ENCODE measurements at regions not wholly inside any gene's neighbourhood (a gene's known extent, or its start where the extent isn't known, plus 50 kb on each side); places are given as distances from the start of the nearest gene placed in this dataset.

DNA sequence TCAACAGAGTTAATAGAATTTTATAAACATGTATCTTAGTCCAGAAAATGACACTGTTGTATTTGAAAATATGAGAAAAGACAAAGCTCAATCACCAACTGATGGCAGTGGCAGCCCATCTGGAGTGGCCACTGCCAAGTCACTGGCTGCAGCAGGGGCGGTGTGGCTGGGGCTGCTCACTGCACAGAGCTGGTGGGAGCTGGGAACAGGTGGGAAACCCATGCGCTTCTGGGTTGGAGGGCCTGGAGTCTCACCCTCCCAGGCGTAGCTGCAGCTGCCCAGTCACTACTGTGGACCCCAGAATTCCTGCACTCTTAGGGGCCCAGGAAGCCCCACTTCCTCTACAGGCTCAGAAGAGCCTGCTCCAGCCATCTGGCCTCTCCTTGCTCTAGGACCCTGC, 251.8 kb upstream of the NDST4 start:
- TF ChIP-seq, protein P1, sequence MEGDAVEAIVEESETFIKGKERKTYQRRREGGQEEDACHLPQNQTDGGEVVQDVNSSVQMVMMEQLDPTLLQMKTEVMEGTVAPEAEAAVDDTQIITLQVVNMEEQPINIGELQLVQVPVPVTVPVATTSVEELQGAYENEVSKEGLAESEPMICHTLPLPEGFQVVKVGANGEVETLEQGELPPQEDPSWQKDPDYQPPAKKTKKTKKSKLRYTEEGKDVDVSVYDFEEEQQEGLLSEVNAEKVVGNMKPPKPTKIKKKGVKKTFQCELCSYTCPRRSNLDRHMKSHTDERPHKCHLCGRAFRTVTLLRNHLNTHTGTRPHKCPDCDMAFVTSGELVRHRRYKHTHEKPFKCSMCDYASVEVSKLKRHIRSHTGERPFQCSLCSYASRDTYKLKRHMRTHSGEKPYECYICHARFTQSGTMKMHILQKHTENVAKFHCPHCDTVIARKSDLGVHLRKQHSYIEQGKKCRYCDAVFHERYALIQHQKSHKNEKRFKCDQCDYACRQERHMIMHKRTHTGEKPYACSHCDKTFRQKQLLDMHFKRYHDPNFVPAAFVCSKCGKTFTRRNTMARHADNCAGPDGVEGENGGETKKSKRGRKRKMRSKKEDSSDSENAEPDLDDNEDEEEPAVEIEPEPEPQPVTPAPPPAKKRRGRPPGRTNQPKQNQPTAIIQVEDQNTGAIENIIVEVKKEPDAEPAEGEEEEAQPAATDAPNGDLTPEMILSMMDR (conservative IDR thresholded peaks at IDR 0.05; ENCODE audit: low read length) = no peak
- TF ChIP-seq EZH2phosphoT487 (IDR thresholded peaks at IDR 0.05; ENCODE audit: borderline replicate concordance) = no peak
